ENCODE measurements at regions not wholly inside any gene's neighbourhood (a gene's known extent, or its start where the extent isn't known, plus 50 kb on each side); places are given as distances from the start of the nearest gene placed in this dataset.

- TF ChIP-seq, protein P1, sequence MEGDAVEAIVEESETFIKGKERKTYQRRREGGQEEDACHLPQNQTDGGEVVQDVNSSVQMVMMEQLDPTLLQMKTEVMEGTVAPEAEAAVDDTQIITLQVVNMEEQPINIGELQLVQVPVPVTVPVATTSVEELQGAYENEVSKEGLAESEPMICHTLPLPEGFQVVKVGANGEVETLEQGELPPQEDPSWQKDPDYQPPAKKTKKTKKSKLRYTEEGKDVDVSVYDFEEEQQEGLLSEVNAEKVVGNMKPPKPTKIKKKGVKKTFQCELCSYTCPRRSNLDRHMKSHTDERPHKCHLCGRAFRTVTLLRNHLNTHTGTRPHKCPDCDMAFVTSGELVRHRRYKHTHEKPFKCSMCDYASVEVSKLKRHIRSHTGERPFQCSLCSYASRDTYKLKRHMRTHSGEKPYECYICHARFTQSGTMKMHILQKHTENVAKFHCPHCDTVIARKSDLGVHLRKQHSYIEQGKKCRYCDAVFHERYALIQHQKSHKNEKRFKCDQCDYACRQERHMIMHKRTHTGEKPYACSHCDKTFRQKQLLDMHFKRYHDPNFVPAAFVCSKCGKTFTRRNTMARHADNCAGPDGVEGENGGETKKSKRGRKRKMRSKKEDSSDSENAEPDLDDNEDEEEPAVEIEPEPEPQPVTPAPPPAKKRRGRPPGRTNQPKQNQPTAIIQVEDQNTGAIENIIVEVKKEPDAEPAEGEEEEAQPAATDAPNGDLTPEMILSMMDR (IDR thresholded peaks at IDR 0.05; ENCODE audit: extremely low read depth in 1 of 2, insufficient read depth in 1 of 2, low read depth in 1 of 2, low read length in 2 of 2) = no peak
- TF ChIP-seq POLR2A (IDR thresholded peaks at IDR 0.05; ENCODE audit: low read depth, low read length) = no peak
- no peak for TF ChIP-seq EZH2 (IDR thresholded peaks at IDR 0.05; ENCODE audit: borderline replicate concordance, low read depth, low read length, severe bottlenecking)
- no peak for TF ChIP-seq FOS (IDR thresholded peaks at IDR 0.05; ENCODE audit: borderline replicate concordance, insufficient read depth, low read length)
Observed at GRCh38 chr6:45737331-45738056, 278.2 kb downstream of the CLIC5 start.

All from endothelial cell of umbilical vein (primary cell).